SK-N-SH (cell line): ENCODE measurements at regions not wholly inside any gene's neighbourhood (a gene's known extent, or its start where the extent isn't known, plus 50 kb on each side); places are given as distances from the start of the nearest gene placed in this dataset.

Experiments
- CTCF ChIA-PET: fragments of 300-600, 350-600 bp; formaldehyde crosslinking; extraction: SDS; loops from one replicate; lab custom pipeline; 2021; lab: Yijun Ruan, JAX
- POLR2A ChIA-PET: fragments of 350-600 bp; sonication (Branson Sonifier 250); formaldehyde crosslinking; extraction: SDS; loops from one replicate; lab custom pipeline; 2020; ENCODE audit warnings: antibody characterized with exemption, inconsistent platforms; lab: Yijun Ruan, JAX
- DNase-seq: peaks from one replicate; pipeline ENCODE4 v3.0.0; 2012
- H2AFZ ChIP-seq: fragments of 200-600 bp; sonication (generic); 2 replicates; pipeline ENCODE4 v1.8.1; 2016; ENCODE audit warnings: antibody characterized with exemption, mild to moderate bottlenecking, low read depth
- H3F3A ChIP-seq: fragments of 200-600 bp; sonication (generic); replicated peaks from 2 replicates; pipeline ENCODE3; 2016; ENCODE audit warnings: antibody characterized with exemption, mild to moderate bottlenecking; ENCODE audit not compliant: insufficient read depth
- H3K27ac ChIP-seq, 2 experiments: fragments of 200-500 bp in 1 of 2; fragments of 200-600 bp in 1 of 2; sonication (Bioruptor generic) in 1 of 2; sonication (generic), shearing (Covaris generic) in 1 of 2; 2 replicates each; pipeline versions ENCODE4 v1.5.1 to v1.6.1; 2014 to 2016; ENCODE audit warnings: low read depth in 2 of 2, inconsistent platforms in 1 of 2, low read length in 1 of 2, mild to moderate bottlenecking in 1 of 2, mixed read lengths in 1 of 2
- H3K27me3 ChIP-seq: fragments of 200-600 bp; sonication (generic), shearing (Covaris generic); 2 replicates; pipeline ENCODE4 v1.6.1; 2016; ENCODE audit warnings: mixed run types; ENCODE audit not compliant: insufficient read depth
- H3K36me3 ChIP-seq, 2 experiments: fragments of 200-500 bp in 1 of 2; fragments of 200-600 bp in 1 of 2; sonication (Bioruptor generic) in 1 of 2; sonication (generic) in 1 of 2; replicated peaks in 1 of 2; 2 replicates each; pipeline versions ENCODE3 to v1.5.1; 2014 to 2016; ENCODE audit warnings: low read length in 1 of 2, mild to moderate bottlenecking in 1 of 2; ENCODE audit not compliant: insufficient read depth in 2 of 2, control insufficient read depth in 1 of 2
- H3K4me1 ChIP-seq, 2 experiments: fragments of 200-500 bp in 1 of 2; fragments of 200-600 bp in 1 of 2; sonication (Bioruptor generic) in 1 of 2; sonication (generic), shearing (Covaris generic) in 1 of 2; 2 replicates each; pipeline versions ENCODE4 v1.5.1 to v1.6.1; 2014 to 2016; ENCODE audit warnings: low read depth in 1 of 2, low read length in 1 of 2, mixed run types in 1 of 2; ENCODE audit not compliant: insufficient read depth in 2 of 2, control insufficient read depth in 1 of 2
- H3K4me2 ChIP-seq: fragments of 200-600 bp; sonication (generic), shearing (Covaris generic); 2 replicates; pipeline ENCODE4 v1.6.1; 2017; ENCODE audit warnings: mixed run types
- H3K4me3 ChIP-seq, 2 experiments: fragments of 200-500 bp in 1 of 2; fragments of 200-600 bp in 1 of 2; sonication (Bioruptor generic) in 1 of 2; sonication (generic), shearing (Covaris generic) in 1 of 2; 2 replicates each; pipeline versions ENCODE4 v1.5.1 to v1.8.1; 2014 to 2016; ENCODE audit warnings: low read depth in 2 of 2, inconsistent platforms in 1 of 2, low read length in 1 of 2, mild to moderate bottlenecking in 1 of 2, mixed read lengths in 1 of 2, moderate library complexity in 1 of 2
- H3K79me2 ChIP-seq: fragments of 200-600 bp; sonication (generic); 2 replicates; pipeline ENCODE4 v1.8.1; 2017; ENCODE audit warnings: mild to moderate bottlenecking; ENCODE audit not compliant: insufficient read depth
- H3K9ac ChIP-seq: fragments of 200-600 bp; sonication (generic); 2 replicates; pipeline ENCODE4 v1.6.1; 2017; ENCODE audit warnings: mixed run types
- H3K9me2 ChIP-seq: fragments of 200-600 bp; sonication (generic); 2 replicates; pipeline ENCODE4 v1.6.1; 2017; ENCODE audit warnings: mixed run types
- H3K9me3 ChIP-seq: fragments of 200-600 bp; sonication (generic); 2 replicates; pipeline ENCODE4 v1.6.1; 2017; ENCODE audit warnings: mixed run types, mild to moderate bottlenecking, moderate library complexity
- H4K20me1 ChIP-seq: fragments of 200-600 bp; sonication (generic); 2 replicates; pipeline ENCODE4 v1.6.1; 2017; ENCODE audit warnings: mild to moderate bottlenecking, mixed run types; ENCODE audit not compliant: insufficient read depth
- ELF1 ChIP-seq: IDR thresholded peaks from 2 replicates; pipeline ENCODE4 v1.4.0; 2012
- FOSL2 ChIP-seq: IDR thresholded peaks from 2 replicates; pipeline ENCODE4 v1.4.0; 2012; ENCODE audit warnings: low read depth, mild to moderate bottlenecking, moderate library complexity, borderline replicate concordance
- FOXM1 ChIP-seq: IDR thresholded peaks from 2 replicates; pipeline ENCODE4 v1.4.0; 2012; ENCODE audit warnings: low read depth, mild to moderate bottlenecking
- NRF1 ChIP-seq: IDR thresholded peaks from 2 replicates; pipeline ENCODE4 v1.6.1; 2012; ENCODE audit warnings: low read depth, mild to moderate bottlenecking, low read length
- POLR2AphosphoS5 ChIP-seq: IDR thresholded peaks from 2 replicates; pipeline ENCODE4 v1.6.1; 2012; ENCODE audit warnings: low read depth, low read length
- RAD21 ChIP-seq: IDR thresholded peaks from 2 replicates; pipeline ENCODE4 v1.6.1; 2012; ENCODE audit warnings: mild to moderate bottlenecking, low read length
- RCOR1 ChIP-seq: fragments of 150-350 bp; IDR thresholded peaks from 2 replicates; pipeline ENCODE4 v1.6.1; 2017; ENCODE audit warnings: antibody characterized with exemption, low read length
- SIN3A ChIP-seq: IDR thresholded peaks from 2 replicates; pipeline ENCODE4 v1.6.1; 2012; ENCODE audit warnings: low read depth, mild to moderate bottlenecking, low read length, moderate library complexity, borderline replicate concordance
- YY1 ChIP-seq: IDR thresholded peaks from 2 replicates; pipeline ENCODE4 v1.4.0; 2012; ENCODE audit warnings: low read depth, mild to moderate bottlenecking
- ZBTB33 ChIP-seq: IDR thresholded peaks from 2 replicates; pipeline ENCODE4 v1.4.0; 2012; ENCODE audit warnings: low read depth, borderline replicate concordance
- WGBS: methylation state at CpG from one replicate; pipeline ENCODE4 v1.1.6; 2017; ENCODE audit warnings: low lambda C conversion rate; 5-methylcytosine and 5-hydroxymethylcytosine counted together

GRCh38 chr5:111810112-111810511, 53.1 kb upstream of the NREP start:
- H4K20me1 ChIP-seq: no peaks in the 10 kb centered on the region
- no peak overlapping the region for H2AFZ ChIP-seq
- H3F3A ChIP-seq: no peaks in the 10 kb centered on the region
- CTCF ChIA-PET: interaction anchor here (0.9 to 1.3 kb wide), 2 partner anchors 14 to 44 kb away, joined by 3 to 7 read pairs; no protein-coding TSS in a partner anchor
- no peak overlapping the region for H3K27ac ChIP-seq
- POLR2A ChIA-PET: no interaction called here
- DNase-seq: no peak
- H3K4me3 ChIP-seq: no peak overlapping the region
- no peaks in the 10 kb centered on the region for H3K79me2 ChIP-seq
- no peaks in the 10 kb centered on the region for H3K36me3 ChIP-seq
- WGBS: 72% methylated on average over 4 of the region's 4 CpGs
- no peaks in the 10 kb centered on the region for H3K4me1 ChIP-seq
- no peak for TF ChIP-seq ZBTB33
- TF ChIP-seq ELF1: no peak
- no peak for TF ChIP-seq NRF1
- TF ChIP-seq POLR2AphosphoS5: no peak
- no peak for TF ChIP-seq RCOR1
- TF ChIP-seq FOSL2: no peak
- TF ChIP-seq RAD21: no peak
- TF ChIP-seq FOXM1: no peak
- no peak for TF ChIP-seq SIN3A
- TF ChIP-seq YY1: no peak
- H3K9me3 ChIP-seq: no peaks in the 10 kb centered on the region
- no peak overlapping the region for H3K4me2 ChIP-seq
- no peaks in the 10 kb centered on the region for H3K27me3 ChIP-seq
- H3K9me2 ChIP-seq: peaks cover under 1% of the 10 kb centered on the region; the same call in 1 of the 2 replicates
- H3K9ac ChIP-seq: no peak overlapping the region
